ENCODE measurements at regions not wholly inside any gene's neighbourhood (a gene's known extent, or its start where the extent isn't known, plus 50 kb on each side); places are given as distances from the start of the nearest gene placed in this dataset.

- in situ Hi-C loops (cut with MboI; ENCODE audit: low sequenced_read_pairs): loop anchor here (10.0 to 25.0 kb wide), 2 partner anchors 355 to 647 kb away; no protein-coding TSS in a partner anchor
These were observed 105.6 kb upstream of the FOXA2 start for GRCh38 chr20:22690000-22690399.

DNA sequence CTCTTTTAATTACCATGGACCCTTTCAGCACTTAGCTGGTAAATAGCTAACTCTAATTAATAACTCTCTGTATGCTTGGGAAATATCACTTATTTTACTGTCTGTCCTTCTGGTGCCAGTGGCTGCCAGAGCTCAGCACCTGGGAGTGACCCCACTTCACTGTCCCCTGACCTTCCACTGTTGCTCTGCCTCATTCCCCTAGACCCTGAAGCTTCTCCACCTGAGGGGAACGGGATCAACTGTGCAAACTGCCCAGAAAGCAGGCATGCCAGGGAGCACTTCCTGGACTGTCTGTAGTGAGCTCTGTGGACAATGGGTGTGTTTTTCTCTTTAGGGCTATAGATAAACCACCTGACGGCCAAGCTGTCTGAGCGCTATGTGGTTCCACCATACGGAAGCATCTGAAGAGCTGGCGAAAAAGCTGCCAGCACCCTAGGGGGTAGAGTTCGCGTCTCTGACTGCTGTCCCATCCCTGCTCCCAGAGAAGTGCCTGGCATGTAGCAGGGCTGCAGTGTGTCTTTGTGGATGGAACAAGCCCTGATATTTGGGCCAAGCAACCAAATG is 106.3 kb upstream of the FOXA2 start:
- in situ Hi-C loops (cut with MboI; ENCODE audit: low sequenced_read_pairs): loop anchor here (25.0 kb wide), 1 partner anchor 647 kb away; no protein-coding TSS in a partner anchor

- in situ Hi-C loops (cut with MboI; ENCODE audit: low sequenced_read_pairs): loop anchor here (25.0 kb wide), 1 partner anchor 646 kb away; no protein-coding TSS in a partner anchor
These were observed 107.2 kb upstream of the FOXA2 start for GRCh38 chr20:22691369-22692118.

DNA sequence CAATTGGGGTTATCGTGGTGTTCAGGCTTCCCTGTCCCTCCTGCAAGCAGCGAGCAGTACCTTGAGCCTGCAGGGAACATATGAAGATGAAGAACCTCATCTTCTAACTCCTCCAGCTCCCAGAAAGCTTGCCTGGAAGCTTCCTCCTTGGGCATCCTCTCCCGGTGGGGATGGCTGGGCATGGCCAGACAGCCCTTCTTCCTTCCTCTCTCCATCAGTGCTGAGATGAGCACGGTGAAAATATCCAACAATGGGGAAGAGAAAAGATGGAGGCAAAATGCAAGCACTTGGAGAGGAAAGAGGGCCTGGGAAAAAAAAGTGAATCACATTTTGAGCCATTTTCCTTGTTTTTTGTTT is 107.7 kb upstream of the FOXA2 start:
- in situ Hi-C loops (cut with MboI; ENCODE audit: low sequenced_read_pairs): loop anchor here (25.0 kb wide), 1 partner anchor 645 kb away; no protein-coding TSS in a partner anchor

- in situ Hi-C loops (cut with MboI; ENCODE audit: low sequenced_read_pairs): loop anchor here (25.0 kb wide), 1 partner anchor 645 kb away; no protein-coding TSS in a partner anchor
These were observed 108.2 kb upstream of the FOXA2 start for GRCh38 chr20:22692620-22693019.

DNA sequence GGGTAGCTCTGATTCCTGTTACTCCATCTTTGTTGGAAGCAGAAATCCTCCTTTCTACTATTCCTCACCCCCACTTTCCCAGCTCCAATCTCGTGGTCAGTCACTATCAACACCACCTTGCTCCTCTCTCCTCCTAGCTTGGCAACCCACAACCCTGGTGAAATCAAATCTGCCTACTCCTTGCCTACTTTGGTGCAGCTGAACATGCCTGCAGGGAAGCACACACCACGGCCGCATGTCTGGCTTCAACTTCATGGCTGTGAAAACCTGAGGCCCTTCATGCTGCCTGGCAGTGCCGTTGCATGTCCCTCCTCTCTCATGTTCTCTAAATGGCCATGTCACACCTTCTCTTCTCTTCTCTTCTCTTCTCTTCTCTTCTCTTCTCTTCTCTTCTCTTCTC is 112.4 kb upstream of the FOXA2 start:
- in situ Hi-C loops (cut with MboI; ENCODE audit: low sequenced_read_pairs): loop anchor here (25.0 kb wide), 1 partner anchor 641 kb away; no protein-coding TSS in a partner anchor

DNA sequence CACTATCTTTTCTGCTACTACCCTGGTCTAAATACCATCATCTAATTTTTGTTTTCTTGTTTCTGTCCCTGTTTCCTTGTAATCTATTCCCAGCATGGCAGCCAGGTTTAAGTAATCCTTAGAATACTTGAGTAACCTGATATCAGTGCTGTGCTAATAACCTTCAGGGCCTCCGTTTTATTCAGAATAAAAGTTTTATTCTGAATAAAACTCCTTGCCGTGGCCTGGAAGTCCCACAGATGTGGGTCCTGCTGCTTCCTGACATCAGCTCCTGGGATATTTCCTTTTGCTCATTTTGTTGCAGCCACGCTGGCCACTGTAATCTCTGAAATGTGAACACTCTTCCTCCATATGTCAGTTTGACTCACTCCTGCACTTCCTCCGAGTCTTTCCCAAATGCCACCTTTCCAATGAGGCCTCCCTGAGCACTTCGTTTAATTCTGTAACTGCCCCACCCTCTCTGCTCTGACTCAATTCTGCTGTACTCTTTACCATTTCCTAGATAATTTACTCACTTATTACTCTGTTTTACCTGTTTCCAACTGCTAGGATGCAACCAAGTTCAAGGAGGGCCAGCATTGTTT is 114.0 kb upstream of the FOXA2 start:
- in situ Hi-C loops (cut with MboI; ENCODE audit: low sequenced_read_pairs): loop anchor here (25.0 kb wide), 1 partner anchor 639 kb away; no protein-coding TSS in a partner anchor

DNA sequence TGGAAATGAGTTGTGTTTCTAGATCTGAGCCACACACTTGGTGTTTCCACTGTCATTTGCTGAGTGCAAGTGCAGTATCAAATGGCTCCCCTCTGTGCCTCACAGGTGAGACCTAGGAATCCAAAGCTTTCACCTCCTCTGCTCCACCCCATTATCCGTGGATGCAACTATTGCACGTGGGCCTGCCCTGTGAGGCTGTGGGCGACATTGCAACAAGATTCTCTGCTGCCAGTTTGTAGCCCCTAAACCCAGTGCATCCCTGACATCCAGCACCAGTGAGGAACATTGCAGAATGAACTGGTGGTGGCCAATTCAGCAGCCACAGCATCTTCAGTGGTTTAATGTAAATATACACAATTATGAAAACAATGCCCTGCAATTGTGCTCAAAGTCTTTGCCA is 115.0 kb upstream of the FOXA2 start:
- in situ Hi-C loops (cut with MboI; ENCODE audit: low sequenced_read_pairs): loop anchor here (25.0 kb wide), 1 partner anchor 638 kb away; no protein-coding TSS in a partner anchor

DNA sequence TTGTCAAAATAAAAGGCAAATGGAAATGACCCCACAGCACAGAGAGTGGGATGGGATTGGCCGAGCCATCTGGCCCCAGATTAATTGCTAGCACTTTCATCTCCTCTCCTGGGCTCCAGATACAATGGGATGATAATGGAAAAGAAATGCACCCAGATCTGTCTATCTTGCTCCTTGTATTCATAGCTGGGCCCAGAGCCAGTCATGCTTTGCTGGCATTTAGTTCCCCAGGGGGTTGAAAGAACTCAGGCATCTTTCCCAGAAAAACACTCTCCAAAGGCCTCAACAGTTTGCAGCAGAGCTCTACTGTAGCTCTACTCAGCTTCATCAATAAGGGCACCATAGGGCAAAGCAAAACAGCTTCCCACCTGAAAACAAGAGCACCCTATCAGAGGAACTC is 116.0 kb upstream of the FOXA2 start:
- in situ Hi-C loops (cut with MboI; ENCODE audit: low sequenced_read_pairs): no loop called here

DNA sequence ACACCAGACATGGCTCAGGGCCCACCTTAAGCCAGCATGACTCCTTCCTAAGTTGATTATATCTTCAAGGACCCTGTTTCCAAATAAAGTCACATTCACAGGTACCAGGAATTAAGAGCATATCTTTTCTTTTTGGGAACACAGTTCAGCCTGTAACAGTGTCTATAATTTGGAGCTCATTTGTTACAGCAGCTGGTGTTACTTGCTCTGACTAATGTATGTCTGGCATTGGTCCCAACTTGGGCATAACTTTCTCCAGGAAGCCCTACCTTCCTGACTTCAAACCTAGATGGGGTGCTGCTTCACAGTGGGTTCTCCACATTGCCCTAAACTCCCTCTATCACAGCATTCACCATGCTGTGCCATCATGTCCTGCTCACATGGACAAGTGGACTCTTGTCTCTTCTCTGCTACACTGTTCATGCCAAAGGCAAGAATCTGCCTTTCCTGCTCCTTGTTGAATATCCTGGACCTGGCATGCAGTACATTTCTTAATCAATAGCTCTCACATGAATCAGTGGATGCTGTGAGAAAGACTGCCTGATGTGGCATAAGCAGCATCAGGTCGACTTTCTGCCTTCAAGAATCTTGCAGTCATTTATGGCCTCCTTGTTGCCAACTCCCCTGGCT is 117.4 kb upstream of the FOXA2 start:
- in situ Hi-C loops (cut with MboI; ENCODE audit: low sequenced_read_pairs): no loop called here

GRCh38 chr20:22703843-22704242 is 119.5 kb upstream of the FOXA2 start:
- in situ Hi-C loops (cut with MboI; ENCODE audit: low sequenced_read_pairs): no loop called here

- in situ Hi-C loops (cut with MboI; ENCODE audit: low sequenced_read_pairs): no loop called here
These were observed 127.8 kb upstream of the FOXA2 start for GRCh38 chr20:22711971-22712755.

DNA sequence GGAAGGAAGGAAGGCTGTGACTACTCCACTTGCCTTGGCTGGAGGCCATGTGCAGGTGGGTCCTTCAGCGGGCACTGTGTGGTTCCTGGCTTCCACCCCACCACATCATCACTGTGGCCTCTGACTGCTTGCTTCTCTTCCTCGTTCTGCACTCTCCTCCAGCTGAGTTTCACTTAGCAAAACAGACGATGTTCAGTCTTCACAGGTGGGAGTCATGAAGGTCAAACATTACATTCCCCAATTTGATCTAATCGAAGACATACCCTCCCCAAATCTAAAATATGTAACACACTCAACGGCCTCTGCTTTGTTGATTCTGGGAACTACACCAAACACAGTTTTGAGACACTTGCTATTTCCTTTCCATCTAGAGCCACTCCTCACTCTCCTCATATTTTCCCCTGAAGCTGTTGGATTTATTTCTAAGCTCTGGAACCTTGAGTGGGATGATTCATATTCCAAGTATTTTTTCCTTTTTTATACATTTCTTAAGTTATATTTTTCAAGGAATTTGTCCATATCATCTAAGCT is 132.5 kb upstream of the FOXA2 start:
- in situ Hi-C loops (cut with MboI; ENCODE audit: low sequenced_read_pairs): no loop called here

- in situ Hi-C loops (cut with MboI; ENCODE audit: low sequenced_read_pairs): no loop called here
These were observed 133.1 kb upstream of the FOXA2 start for GRCh38 chr20:22717466-22717865.

- in situ Hi-C loops (cut with MboI; ENCODE audit: low sequenced_read_pairs): no loop called here
These were observed 134.8 kb upstream of the FOXA2 start for GRCh38 chr20:22719167-22719591.

DNA sequence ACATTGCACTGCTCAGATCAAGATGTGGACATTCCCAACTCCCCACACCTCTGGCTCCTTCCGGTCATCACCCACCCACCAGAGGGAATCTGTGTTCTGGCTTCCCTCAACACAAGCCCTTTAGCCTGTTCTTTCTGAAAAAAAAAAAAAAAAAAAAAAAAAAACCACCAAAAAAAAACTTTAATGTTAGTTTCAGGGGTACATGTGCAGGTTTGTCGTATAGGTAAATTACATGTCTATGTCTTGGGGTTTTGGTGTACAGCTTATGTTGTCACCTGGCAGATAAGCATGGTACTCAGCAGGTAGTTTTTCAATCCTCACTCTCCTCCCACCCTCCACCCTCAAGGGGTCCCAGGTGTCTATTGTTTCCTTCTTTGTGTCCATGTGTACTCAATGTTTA is 135.8 kb upstream of the FOXA2 start:
- in situ Hi-C loops (cut with MboI; ENCODE audit: low sequenced_read_pairs): no loop called here

- in situ Hi-C loops (cut with MboI; ENCODE audit: low sequenced_read_pairs): no loop called here
These were observed 138.4 kb upstream of the FOXA2 start for GRCh38 chr20:22722811-22723210.

- in situ Hi-C loops (cut with MboI; ENCODE audit: low sequenced_read_pairs): no loop called here
These were observed 139.3 kb upstream of the FOXA2 start for GRCh38 chr20:22723659-22724058.

GRCh38 chr20:22728146-22728745 is 143.9 kb upstream of the FOXA2 start:
- in situ Hi-C loops (cut with MboI; ENCODE audit: low sequenced_read_pairs): no loop called here

GRCh38 chr20:22729180-22729579 is 144.8 kb upstream of the FOXA2 start:
- in situ Hi-C loops (cut with MboI; ENCODE audit: low sequenced_read_pairs): no loop called here

Measured in HL-60/S4 treated with phorbol 12-myristate 13-acetate at 8.2 ng/mL for 4 days and 3 days (cell line).